Esophagus squamous epithelium (tissue), 4 donors: ENCODE measurements at regions not wholly inside any gene's neighbourhood (a gene's known extent, or its start where the extent isn't known, plus 50 kb on each side); places are given as distances from the start of the nearest gene placed in this dataset.

Experiments
- POLR2A ChIP-seq, 4 donors: fragments of 450-650 bp; IDR thresholded peaks; one replicate each; pipeline ENCODE4 v1.6.1; 2017; ENCODE audit warnings: antibody characterized with exemption in 4 of 4, mild to moderate bottlenecking in 4 of 4, moderate library complexity in 3 of 4
- TF ChIP-seq, protein P1 (sequence below), 6 experiments: fragments of 450-650 bp in 4 of 6; fragments of 200-600 bp in 2 of 6; sonication (generic) in 2 of 6; IDR thresholded peaks; one replicate each; pipeline ENCODE4 v1.5.1; 2016 to 2019; ENCODE audit warnings: antibody characterized with exemption in 6 of 6, mild to moderate bottlenecking in 4 of 6, moderate library complexity in 4 of 6

DNA sequence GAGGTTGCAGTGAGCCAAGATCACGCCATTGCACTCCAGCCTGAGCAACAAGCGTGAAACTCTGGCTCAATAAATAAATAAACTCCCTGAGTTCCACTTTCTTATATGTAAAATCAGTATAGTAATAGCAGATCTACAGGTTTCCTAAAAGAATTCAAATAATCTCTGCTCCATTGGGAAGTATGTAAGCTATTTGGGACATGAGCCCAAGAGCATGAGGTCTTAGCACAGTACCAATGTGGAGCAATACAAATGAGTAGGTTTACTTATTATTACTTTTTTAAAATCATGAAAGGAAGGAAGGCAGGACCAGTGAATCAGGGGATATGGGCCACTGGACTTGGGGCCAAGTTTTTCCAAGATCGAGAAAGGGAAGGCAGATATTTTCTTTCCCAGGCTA lies 216.9 kb upstream of the DIO2 start:
- TF ChIP-seq, protein P1, sequence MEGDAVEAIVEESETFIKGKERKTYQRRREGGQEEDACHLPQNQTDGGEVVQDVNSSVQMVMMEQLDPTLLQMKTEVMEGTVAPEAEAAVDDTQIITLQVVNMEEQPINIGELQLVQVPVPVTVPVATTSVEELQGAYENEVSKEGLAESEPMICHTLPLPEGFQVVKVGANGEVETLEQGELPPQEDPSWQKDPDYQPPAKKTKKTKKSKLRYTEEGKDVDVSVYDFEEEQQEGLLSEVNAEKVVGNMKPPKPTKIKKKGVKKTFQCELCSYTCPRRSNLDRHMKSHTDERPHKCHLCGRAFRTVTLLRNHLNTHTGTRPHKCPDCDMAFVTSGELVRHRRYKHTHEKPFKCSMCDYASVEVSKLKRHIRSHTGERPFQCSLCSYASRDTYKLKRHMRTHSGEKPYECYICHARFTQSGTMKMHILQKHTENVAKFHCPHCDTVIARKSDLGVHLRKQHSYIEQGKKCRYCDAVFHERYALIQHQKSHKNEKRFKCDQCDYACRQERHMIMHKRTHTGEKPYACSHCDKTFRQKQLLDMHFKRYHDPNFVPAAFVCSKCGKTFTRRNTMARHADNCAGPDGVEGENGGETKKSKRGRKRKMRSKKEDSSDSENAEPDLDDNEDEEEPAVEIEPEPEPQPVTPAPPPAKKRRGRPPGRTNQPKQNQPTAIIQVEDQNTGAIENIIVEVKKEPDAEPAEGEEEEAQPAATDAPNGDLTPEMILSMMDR (IDR thresholded peaks at IDR 0.05), result no peak
- no peak for TF ChIP-seq POLR2A (IDR thresholded peaks at IDR 0.05)
